ENCODE measurements at regions not wholly inside any gene's neighbourhood (a gene's known extent, or its start where the extent isn't known, plus 50 kb on each side); places are given as distances from the start of the nearest gene placed in this dataset.

DNA sequence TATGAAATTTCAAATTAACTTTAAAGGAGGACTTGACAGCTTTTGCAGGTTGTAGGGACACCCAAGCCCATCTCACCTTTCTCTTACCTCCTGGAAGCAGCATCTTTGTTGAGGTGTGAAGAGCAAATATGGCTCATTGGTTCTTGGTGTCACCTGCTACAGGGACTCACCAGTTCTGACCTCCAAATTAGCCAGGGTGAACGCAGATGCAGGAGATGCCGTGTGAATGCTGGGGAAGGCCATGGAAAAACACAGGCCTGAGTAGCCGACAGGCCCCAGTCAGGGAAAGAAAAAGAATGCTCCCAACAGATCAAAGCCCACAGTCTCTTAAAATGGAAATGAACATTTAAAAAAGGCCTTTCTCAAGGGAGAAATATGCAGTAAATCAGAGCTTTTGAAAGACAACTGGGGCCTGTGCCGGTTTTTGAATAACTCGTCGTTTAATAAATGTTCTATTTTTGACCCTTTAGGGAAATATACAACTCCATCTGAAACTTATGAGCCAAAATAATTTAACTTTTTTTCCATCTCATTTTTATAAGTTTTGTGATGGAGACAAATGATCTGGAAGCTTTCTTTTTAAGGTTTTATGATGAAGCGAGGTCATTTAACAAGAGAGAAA lies 167.5 kb downstream of the CD83 start:
- TF ChIP-seq GATA2 (IDR thresholded peaks at IDR 0.05; ENCODE audit: low read depth, low read length) (no peak), GATA3 (IDR thresholded peaks at IDR 0.05; ENCODE audit: low read depth, low read length) (no peak)
